ENCODE measurements at regions not wholly inside any gene's neighbourhood (a gene's known extent, or its start where the extent isn't known, plus 50 kb on each side); places are given as distances from the start of the nearest gene placed in this dataset.

DNA sequence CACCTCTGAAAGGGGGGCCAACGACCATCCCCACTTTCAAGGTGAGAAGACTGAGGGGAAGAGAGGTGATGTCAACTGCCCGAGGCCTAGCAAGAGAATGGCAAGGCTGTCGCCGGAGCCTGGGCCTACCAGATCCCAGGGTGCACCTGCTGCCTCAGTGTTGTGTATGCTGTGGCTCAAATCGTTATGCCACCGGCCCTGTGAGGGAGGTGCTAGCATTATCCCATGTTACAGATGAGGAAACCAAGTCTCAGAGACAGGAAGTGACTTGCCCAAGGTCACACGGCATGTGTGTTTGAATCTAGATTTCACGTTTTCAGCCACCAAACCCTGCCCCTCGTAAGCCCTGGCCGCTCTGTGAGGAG, 152.5 kb downstream of the CEBPB start:
- TF ChIP-seq, protein P1, sequence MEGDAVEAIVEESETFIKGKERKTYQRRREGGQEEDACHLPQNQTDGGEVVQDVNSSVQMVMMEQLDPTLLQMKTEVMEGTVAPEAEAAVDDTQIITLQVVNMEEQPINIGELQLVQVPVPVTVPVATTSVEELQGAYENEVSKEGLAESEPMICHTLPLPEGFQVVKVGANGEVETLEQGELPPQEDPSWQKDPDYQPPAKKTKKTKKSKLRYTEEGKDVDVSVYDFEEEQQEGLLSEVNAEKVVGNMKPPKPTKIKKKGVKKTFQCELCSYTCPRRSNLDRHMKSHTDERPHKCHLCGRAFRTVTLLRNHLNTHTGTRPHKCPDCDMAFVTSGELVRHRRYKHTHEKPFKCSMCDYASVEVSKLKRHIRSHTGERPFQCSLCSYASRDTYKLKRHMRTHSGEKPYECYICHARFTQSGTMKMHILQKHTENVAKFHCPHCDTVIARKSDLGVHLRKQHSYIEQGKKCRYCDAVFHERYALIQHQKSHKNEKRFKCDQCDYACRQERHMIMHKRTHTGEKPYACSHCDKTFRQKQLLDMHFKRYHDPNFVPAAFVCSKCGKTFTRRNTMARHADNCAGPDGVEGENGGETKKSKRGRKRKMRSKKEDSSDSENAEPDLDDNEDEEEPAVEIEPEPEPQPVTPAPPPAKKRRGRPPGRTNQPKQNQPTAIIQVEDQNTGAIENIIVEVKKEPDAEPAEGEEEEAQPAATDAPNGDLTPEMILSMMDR (IDR thresholded peaks at IDR 0.05; ENCODE audit: borderline replicate concordance, extremely low read depth, low read length, poor library complexity, severe bottlenecking), result no peak
- TF ChIP-seq EZH2 (IDR thresholded peaks at IDR 0.05; ENCODE audit: borderline replicate concordance, low read depth, low read length, severe bottlenecking), result no peak

Measured in DND-41 (cell line).